GM10248 (cell line): ENCODE measurements at regions not wholly inside any gene's neighbourhood (a gene's known extent, or its start where the extent isn't known, plus 50 kb on each side); places are given as distances from the start of the nearest gene placed in this dataset.

ENCODE experiments used
- CTCF ChIA-PET: fragments of 300-600 bp; sonication (Branson Sonifier 250); formaldehyde crosslinking; extraction: SDS; loops from one replicate; lab custom pipeline; 2021; ENCODE audit warnings: antibody characterized with exemption; lab: Yijun Ruan, JAX
- POLR2A ChIA-PET: fragments of 350-650 bp; sonication (Branson Sonifier 250); formaldehyde crosslinking; extraction: SDS; loops from one replicate; lab custom pipeline; 2020; ENCODE audit warnings: antibody characterized with exemption; lab: Yijun Ruan, JAX
- DNase-seq: peaks from one replicate; pipeline ENCODE4 v3.0.0; 2012; ENCODE audit errors: extremely low spot score
- TF ChIP-seq, protein P1 (sequence below): IDR thresholded peaks from 2 replicates; pipeline ENCODE4 v1.5.1; 2012; ENCODE audit warnings: mild to moderate bottlenecking, low read depth; ENCODE audit errors: extremely low read depth, missing control alignments, control extremely low read depth

DNA sequence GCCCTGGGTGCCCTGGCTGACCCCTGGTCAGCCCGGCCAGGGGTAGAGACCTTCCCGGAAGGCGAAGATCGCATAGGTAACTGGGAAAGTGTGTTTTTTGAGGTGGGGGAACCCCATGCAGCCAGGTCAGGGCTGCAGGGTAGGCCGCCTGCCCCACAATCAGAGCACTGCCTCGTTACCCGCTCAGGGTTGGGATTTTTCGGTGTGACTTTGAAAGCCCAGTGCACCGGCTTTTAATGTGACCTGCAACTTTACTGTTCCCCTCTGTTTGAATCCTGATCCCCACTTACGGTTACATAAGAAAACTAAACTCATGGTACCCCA is 239.2 kb upstream of the PLET1 start:
- DNase-seq: no peak
- TF ChIP-seq, protein P1, sequence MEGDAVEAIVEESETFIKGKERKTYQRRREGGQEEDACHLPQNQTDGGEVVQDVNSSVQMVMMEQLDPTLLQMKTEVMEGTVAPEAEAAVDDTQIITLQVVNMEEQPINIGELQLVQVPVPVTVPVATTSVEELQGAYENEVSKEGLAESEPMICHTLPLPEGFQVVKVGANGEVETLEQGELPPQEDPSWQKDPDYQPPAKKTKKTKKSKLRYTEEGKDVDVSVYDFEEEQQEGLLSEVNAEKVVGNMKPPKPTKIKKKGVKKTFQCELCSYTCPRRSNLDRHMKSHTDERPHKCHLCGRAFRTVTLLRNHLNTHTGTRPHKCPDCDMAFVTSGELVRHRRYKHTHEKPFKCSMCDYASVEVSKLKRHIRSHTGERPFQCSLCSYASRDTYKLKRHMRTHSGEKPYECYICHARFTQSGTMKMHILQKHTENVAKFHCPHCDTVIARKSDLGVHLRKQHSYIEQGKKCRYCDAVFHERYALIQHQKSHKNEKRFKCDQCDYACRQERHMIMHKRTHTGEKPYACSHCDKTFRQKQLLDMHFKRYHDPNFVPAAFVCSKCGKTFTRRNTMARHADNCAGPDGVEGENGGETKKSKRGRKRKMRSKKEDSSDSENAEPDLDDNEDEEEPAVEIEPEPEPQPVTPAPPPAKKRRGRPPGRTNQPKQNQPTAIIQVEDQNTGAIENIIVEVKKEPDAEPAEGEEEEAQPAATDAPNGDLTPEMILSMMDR: no peak
- POLR2A ChIA-PET: no interaction called here
- CTCF ChIA-PET: no interaction called here

DNA sequence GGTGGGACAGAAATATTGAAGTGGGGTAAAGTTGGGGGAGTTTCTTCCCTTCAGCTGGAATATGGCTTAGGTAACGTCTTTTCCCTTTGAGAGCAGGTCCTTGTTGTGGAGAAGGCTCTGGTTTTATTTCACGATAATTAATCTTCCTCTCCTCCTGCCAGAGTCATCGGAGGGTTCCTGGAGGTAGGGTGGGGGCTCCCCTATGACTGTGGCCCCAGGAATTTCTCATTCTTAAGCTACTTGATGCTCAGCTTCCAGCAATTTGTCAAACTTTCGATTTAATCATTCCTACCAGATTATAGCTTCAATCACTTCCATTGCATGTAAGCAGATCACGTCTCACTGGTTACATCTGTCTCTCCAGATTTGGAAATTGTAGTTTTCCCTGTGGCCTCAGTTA is 242.8 kb upstream of the PLET1 start:
- no peak for DNase-seq
- TF ChIP-seq, protein P1: no peak
- ChIA-PET CTCF (interaction anchor here (1.2 kb wide), 1 partner anchor 85 kb away, joined by 4 read pairs; no protein-coding TSS in a partner anchor), POLR2A (no interaction called here)

DNA sequence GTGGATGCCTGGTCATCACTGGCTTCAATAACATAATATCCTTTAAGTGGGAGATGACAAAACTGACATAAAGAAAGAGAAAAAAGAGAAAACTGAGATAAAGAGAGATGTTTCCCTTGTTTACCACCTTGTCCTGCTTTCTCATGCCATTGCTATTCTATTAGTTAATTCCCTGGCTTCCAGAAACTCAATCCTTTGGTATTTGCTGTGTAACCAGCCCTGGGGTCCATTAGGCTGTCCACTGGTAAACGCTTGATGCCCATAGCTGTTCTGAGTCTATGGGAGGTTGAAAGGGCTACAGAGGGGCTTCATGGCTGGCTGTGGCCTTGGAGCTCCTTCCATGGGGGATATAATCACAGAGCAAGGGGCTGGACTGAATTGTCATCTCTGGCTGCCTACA is 243.4 kb upstream of the PLET1 start:
- TF ChIP-seq, protein P1: no peak
- DNase-seq: no peak
- CTCF ChIA-PET: interaction anchor here (1.1 kb wide), 1 partner anchor 17 kb away, joined by 3 read pairs; no protein-coding TSS in a partner anchor
- POLR2A ChIA-PET: no interaction called here

DNA sequence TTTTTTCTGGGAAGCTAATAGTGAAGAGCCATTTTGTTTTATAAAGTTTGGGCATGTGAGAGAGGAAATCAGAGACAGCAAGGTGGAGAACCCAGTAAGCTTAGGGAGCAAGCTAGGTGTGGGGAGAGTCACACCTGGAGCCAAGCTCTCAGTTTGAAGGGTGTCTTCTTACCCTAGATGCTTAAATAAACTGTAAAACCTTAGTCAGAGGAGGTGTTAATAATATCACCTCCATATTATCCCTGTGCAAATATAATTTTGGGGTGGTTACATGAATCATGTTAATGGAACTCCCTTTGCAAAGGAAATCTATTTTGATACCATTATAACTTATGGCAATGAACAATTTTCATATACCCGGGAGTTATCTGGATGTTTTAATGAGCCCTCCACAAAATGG is 246.2 kb upstream of the PLET1 start:
- POLR2A ChIA-PET: no interaction called here
- TF ChIP-seq, protein P1: no peak
- no peak for DNase-seq
- CTCF ChIA-PET: interaction anchor here (1.7 kb wide), 1 partner anchor 10 kb away, joined by 5 read pairs; no protein-coding TSS in a partner anchor

DNA sequence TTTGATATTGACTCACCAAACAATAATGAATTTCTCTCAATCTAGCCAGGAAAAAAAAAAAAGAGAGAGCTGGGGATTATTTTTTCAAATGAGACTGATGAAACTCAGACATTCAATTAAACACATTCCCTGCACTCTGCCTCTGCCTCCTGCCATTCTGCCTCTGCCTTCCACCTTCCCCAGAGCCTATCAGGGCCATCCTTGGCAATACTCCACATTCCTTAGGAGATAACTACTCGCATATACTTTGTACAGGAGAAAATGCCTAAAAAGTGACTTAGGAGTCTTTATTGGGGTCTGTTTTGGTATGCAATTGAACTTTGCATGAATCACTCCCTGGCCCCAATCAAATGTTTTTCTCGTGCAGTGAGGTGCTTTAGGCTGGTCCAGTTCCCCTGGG is 246.6 kb upstream of the PLET1 start:
- CTCF ChIA-PET: interaction anchor here (1.7 kb wide), 1 partner anchor 9 kb away, joined by 5 read pairs; no protein-coding TSS in a partner anchor
- POLR2A ChIA-PET: no interaction called here
- TF ChIP-seq, protein P1: no peak
- no peak for DNase-seq

DNA sequence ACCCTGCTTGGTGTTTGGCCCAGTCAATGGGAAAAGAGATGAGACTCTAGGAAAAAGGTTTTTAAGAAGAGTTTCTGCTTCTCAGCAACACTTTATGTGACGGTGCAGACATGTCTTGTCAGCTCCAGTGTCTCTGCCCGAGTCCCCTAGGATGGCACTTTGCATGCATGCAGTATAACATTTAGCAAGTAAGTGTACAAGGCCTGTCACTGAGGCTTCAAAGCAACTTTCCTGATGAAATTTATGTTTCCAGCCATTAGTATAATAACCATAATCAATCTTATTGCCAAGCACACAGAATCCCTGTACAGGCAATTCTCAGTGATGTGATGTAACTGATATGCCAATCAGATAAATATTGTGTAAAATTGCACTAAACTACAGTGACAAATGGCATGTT is 248.1 kb upstream of the PLET1 start:
- ChIA-PET POLR2A (no interaction called here), CTCF (no interaction called here)
- DNase-seq: no peak
- TF ChIP-seq, protein P1: no peak

DNA sequence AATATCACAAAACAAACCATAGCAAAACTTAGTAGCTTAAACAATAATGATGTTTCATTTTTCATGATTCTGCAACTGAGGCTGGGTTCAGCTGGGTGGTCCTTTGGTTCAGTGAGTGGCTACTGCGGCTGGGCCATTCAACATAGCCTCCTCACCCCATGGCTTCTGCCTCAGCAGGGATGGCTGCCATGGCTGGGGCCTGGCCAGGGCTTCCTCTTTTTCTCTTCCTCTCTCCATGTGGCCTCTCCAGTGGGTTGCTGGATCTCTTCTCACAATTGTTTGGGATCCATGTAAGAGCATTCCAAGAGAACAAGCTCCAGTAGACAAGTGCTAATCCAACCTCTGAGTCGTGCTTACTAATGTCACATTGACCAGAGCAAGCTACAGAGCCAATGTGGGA is 248.6 kb upstream of the PLET1 start:
- ChIA-PET POLR2A (no interaction called here), CTCF (no interaction called here)
- TF ChIP-seq, protein P1: no peak
- no peak for DNase-seq
